SIG-M5 treated with dmso at 0.1 percent for 504 hours (cell line): ENCODE measurements at regions not wholly inside any gene's neighbourhood (a gene's known extent, or its start where the extent isn't known, plus 50 kb on each side); places are given as distances from the start of the nearest gene placed in this dataset.

ENCODE experiments used
- DNase-seq: peaks from one replicate; lab custom pipeline; 2025; ENCODE audit not compliant: unreplicated experiment; lab: John Stamatoyannopoulos, UW

DNA sequence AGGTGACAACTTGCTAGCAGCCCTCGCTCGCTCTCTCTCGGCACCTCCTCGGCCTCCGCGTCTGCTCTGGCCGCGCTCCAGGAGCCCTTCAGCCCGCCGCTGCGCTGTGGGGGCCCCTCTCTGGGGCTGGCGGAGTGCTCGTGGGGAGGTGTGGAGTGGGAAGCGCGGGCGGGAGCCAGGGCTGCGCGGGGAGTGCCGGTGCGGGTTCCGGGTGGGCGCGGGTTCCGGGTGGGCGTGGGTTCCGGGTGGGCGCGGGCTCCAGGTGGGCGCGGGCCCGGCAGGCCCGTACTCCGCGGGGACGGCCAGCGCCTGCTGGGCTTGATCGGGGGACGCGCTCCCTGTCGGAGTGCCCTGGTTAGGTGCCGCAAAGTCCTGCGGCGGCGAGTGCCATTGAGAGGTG lies 384.3 kb downstream of the GPM6A start:
- DNase-seq = no peak

DNA sequence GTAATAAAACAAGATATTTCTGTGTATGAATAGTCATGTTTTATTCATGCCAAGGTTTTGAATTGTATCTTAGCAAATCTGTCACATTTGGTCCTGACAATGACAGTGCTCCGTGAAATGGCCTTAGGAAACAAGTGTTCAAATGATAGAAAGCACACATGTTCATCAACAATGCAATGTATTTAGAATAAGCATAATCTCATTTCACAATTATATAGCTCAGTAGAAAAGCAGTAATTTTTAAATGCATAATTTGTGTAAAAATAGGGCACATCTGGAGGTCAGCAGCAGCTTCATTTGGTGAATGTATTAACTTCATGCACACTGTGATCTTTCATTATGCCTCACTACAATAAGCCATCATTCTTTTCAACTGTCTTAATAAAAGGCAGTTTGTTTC lies 380.4 kb downstream of the GPM6A start:
- no peak for DNase-seq

DNA sequence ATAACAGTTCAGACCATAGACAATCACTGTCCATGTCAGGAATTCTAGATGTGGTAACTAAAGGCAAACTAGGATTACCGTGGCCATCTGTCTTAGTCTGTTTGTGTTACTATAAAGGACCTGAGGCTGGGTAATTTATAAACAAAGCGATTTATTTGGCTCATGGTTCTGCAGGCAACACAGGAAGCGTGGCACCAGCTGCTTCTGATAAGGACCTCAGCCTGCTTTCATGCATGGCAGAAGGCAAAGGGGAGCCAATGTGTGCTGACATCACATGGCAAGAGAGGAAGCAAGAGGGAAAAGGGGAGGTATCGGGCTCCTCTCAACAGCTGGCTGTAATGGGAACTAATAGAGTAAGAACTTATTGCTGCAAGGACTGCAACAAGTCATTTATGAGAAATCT lies 376.7 kb downstream of the GPM6A start:
- no peak for DNase-seq

DNA sequence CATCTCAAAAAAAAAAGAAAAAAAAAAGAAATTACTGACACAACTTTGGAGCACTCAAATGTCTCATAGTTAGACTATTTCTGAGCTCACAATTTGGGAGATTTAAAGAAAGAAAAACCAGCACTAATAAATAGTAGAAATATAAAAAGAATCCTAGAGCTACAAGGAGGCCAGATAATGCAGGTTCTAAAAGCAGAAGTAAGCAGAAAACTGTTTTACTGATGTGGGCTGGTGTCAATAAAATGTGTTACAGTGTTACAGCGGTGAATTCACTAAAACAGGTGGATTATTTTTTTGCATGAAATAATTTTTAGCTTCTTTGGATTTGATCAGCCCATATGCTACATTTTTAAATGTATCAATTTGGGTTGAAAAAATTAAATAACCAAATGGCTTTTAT lies 375.9 kb downstream of the GPM6A start:
- no peak for DNase-seq

DNA sequence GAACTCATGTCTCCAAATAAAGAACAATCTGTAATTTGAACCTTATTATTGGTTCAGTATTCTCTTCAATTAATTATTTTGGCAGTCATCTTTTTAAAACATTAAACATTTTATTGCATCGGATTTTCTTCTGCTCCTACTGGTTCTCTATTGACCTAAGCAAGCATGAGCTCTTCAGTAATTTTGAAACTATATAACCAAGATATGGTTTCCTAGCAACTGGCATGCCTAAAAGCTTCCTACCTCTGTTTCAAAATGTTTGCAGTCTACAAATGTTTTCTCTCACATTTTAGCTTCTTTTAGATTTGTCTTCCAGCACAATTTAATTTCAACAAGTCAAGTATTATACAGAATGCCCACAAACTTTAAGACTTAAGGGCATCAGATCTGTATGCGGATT lies 371.3 kb downstream of the GPM6A start:
- peak; percentile 4 for DNase-seq

DNA sequence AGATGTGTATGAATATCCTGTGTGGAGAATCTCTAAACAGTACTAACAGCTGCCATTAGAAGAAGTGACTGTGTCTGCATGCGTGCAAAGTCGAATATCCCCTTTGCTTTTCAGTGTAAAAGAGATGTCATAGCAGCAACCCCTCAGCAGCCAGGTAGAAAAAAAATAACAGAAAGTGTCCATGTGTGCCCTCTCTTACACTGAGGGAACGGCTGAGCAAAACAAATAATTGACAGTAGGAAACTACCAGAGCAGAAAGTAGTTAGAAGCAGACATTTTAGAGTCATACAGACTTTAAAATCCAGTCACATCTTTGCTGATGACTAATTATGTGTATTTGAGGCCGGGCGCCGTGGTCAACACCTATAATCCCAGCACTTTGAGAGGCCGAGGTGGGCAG lies 370.8 kb downstream of the GPM6A start:
- DNase-seq = no peak

DNA sequence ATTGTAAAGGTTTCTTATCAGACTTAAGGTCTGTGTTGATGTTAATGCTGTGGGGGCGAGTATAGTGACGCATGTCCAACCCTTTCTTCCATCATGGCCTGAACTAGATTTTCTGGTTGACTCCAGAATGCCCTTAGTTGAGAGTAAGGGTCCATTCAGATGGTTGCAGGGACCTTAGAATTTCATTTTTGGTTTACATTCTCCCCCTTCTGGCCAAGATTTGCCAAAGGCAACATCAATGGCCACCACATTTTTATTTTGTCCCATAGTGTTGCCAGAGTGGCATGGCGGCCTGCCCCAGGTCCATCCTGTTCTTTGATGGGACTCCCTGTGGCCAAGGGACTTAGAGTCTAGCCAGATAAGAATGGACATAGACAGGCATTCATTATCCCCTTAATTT lies 368.5 kb downstream of the GPM6A start:
- DNase-seq = no peak

DNA sequence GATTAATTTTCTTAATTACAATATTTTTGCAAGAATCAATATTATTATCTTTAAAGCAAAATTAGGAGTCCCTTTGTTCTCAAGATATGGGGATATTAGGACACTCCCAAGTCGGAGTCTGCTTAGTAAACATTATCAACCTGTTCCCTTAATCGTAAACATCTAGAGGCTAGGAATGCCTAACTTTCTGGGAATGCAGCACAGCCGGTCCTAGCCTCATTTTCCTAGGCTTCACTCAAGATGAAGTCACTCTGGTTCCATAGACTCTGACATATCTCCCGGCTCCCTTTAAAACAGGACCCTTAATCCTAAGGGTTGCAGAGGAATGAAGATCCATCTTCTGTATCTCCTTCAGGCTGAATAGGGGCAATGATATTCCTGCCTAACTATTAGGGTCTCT lies 367.6 kb downstream of the GPM6A start:
- DNase-seq = no peak

DNA sequence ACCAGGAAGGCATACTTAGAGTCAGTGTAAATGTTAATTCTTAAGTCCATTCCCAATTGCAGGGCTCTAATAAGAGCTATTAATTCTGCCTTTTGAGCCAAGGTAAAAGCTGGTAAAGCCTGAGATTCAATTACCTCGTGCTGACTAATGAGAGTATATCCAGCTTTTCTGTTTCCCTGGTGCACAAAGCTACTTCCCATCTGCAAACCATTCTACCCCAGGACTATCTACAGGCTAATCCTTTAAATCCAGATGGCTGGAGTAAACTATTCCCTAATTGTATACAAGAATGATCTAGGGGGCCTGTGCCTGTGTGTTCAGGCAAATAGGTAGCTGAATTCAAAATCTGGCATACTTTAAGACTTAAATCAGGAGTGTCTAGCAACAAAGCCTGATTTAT lies 365.0 kb downstream of the GPM6A start:
- no peak for DNase-seq

DNA sequence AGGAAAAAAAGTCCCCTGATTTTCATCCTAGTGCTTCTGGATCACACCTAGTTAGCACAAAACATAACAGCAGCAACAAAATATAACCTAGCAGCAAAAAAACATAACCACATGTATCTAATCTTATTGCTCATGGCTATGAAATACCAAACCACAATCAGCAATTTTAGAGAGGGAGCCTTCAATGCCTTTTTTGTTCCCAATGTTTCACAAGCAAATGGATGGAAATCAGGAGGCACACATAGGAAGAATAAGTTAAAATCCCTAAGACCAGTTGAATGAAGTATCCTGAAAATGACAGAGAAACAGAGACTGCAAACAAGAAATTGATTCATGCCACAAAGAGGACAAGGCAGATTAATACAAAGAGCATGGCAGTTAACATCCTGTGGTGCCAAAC lies 361.6 kb downstream of the GPM6A start:
- no peak for DNase-seq

DNA sequence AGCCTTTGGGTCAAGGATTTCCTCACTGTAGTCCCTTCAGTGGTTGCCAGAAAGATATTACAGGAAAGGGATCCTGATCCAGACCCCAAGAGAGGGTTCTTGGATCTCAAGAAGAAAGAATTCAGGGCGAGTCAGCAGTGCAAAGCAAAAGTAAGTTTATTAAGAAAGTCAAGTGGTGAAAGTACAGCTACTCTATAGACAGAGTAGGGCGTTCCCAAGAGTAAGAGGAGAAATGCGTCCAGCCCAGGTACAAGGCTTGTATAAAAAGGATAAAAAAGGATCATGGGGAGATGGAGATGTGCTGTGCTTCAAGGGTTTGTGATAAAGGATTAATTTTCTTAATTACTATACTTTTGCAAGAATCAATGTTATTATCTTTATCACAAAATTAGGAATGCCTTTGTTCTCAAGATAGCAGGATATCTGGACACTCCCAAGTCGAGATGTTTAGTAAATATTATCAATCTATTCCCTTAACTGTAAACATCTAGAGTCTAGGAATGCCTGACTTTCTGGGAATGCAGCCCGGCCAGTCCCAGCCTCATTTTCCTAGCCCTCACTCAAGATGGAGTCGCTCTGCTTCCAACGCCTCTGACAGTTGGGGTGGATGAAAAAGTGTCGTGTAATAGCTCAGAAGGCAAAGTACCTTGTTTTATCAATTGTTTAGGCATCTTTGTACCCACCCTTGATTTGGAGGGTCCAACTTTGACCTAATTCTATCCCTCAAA lies 360.7 kb downstream of the GPM6A start:
- DNase-seq = no peak

DNA sequence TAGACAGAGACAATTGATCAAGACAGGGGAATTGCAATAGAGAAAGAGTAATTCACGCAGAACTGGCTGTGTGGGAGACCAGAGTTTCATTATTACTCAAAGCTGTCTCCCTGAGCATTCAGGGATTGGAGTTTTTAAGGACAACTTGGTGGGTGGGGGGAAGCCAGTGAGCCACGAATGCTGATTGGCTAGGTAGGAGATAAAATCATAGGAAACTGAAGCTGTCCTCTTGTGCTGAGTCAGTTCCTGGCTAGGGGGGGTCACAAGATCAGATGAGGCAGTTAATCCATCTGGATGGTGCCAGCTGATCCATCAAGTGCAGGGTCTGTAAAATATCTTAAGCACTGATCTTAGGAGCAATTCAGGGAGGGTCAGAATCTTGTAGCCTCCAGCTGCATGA lies 358.6 kb downstream of the GPM6A start:
- no peak for DNase-seq

DNA sequence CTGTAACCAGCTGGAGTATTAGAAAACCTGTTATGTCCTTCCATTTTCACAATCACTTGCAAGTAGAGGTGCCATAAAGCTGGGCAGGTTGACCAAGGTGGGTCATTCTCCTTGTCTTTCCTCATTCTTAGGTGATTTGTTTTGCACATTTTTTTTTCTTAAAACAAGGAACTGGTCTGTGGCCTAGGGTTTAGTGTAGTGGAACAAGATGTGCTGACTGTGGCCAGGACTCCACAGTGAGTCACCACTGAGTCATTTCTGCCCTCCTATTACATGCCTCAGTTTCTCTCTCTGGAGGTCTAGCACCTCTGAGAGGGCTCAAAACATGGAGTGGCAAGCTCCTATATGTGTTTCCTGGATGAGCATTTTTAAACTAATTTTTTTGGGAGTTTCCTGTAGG lies 355.9 kb downstream of the GPM6A start:
- DNase-seq = no peak

DNA sequence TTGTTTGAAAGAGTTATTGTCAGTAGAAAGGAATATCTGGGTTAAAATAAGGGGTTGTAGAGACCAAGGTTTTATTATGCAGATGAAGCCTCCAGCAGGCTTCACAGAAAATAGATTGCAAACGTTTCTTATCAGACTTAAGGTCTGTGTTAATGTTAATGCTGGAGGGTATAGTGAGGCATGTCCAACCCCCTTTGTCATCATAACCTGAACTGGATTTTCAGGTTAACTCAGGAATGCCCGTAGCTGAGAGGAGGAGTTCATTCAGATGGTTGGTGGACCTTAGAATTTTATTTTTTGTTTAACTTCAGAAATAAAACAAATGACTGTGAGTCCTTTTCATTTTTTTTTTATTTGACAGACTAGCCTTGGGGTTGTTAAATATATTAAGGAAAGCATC lies 354.1 kb downstream of the GPM6A start:
- peak; percentile 12 for DNase-seq

DNA sequence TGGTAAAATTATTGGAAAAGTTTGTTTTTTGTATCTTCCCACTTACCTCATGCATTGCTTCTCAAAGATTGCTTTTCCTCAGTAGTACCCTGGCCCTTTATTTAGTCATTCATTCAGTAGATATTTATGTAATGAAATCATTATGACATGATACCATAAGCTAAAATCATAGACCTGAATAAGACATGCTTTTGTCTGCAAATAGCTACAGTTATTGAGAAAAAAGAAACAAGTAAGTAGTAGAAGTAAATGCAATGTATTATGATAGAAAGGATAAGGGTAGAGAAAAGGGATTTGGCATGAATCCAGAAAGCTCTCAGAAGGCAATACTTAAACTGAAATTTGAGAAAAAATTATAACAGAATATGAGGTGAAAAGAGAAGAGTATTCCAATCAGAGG lies 352.5 kb downstream of the GPM6A start:
- DNase-seq = no peak

DNA sequence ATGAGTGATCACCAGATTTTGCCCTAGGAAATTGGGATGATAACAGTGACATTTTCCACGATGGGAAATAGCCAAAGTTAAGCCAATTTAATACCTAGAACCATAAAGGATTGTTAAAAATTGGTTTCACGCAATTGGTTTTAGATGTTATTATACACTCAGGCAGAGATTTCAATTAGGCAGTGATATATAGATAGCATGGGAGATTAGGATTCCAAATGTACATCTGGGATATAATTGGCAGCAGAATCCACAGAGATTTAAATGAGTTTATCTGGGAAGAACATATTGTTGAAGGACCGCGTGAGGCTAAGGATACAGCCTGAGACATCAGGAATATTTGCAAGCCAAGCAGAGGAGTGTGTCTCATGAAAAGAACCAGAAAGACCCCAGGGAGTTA lies 351.6 kb downstream of the GPM6A start:
- no peak for DNase-seq

DNA sequence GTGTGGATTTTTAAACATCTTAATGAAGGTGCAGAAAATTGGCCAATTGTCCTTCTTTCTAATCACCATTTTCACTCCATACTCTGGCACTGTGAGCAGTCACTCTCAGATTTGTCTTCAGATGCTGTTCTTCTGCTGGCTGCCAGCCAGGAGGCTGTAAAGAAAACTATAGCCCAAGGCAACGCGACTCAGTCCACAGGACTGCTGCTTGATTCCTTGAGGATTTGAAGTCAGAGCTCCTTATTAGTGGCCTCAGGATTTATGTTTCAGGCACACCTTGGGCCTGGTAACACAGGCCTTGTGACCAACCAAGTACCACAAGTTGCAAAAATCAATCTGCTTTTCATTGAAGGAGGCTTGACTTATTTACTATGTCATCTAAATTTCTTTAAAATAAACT lies 342.6 kb downstream of the GPM6A start:
- no peak for DNase-seq

DNA sequence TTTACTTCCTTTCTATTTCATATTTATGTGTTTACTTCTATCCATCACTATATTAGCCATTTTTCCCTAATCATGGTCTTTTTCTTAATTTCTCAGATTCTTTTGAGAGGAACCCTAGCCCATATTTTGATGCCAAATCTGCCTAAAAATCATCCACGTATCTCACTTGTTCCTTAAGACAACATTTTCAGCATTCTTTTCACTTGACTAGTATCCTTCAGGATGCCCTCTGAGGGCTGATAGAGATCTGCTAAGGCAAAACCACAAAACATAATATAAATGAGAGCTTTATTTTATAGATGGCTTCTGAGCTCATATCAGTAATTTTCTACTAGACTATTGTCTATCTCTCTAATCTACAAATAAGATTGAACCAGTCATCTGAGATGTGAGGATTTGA lies 341.9 kb downstream of the GPM6A start:
- DNase-seq = no peak

DNA sequence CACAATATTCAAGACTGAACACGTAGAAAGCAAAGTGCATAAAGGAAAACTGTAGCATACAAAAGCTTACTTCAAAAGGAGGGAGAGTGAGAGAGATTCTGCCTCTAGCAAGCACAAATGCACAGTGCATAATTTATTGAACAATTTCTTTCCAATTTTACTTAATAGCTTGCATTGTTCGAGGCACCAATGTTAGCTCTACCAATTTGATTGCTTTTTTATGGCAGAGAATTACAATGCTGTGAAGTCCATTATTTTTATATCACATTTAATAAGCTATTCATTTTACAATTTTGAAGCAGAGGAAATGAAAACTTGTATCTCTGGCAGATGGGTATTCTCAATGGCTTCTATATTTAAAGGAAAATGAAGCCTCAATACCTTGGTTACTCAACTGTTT lies 331.7 kb downstream of the GPM6A start:
- no peak for DNase-seq

DNA sequence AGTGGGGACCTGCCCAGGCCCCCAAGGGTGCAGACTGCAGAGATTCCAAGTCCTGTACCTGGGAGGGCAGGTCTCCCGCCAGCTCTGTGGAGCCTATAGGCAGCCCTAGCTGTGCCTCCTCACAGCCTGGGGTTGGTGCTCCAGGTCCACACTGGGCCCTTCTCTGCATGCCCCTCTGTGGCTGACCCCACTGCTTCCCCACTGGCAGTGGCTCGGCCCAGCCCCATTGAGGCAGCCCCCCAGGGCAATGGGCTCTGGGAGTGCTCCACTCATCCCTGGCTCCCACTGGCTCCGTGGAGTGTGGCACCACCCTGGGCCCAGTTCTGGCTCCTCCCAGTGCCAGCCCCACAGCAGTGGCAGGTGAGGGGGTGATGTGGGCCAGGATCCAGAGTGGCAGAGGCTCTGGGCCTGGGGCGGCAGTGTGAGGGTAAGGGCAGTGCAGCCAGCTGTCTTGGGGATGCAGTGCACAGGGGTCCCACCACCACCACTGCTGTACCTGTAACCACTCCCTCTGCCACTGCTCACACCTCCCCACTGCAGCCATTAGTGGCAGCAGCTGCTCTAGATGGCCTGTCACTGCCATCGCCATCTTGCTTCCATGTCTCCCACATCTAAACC lies 312.2 kb downstream of the GPM6A start:
- no peak for DNase-seq

DNA sequence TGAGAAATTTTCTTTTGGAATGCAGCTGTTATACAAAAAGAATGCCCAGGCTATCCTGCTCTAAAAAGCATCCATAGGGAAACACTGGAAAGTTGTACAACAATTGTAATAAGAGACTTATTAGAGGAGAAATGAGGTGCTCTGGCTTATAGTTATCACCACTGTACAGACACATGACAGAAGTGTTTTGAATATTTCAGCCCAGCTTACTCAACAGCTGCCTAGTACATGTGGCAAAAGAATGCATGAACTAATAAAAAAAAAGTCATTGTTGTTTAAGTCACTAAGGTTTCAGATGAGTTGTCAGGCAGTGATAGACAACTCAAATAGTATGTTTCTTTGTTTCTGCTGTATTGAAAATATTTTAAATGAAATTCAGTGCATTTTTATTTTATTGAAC lies 307.7 kb downstream of the GPM6A start:
- no peak for DNase-seq

DNA sequence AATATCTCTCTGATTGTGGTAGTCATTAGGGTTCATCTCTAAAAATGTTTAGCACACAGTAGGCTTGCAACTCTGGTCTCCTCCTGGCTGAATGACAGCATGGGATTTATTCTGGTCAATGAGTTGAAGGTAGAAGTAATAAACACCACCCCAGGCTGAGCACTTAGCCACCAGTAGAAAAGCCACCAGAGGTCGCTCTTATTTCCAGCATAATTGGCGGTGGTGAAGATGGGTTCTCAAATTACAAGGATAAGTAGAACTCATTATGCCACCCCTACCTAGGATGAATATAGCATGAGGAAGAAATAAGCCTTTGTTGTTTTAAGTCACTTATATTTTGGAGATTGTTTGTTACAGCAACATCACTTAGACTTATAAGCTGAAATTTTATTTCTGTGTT lies 302.7 kb downstream of the GPM6A start:
- peak; percentile 14 for DNase-seq

DNA sequence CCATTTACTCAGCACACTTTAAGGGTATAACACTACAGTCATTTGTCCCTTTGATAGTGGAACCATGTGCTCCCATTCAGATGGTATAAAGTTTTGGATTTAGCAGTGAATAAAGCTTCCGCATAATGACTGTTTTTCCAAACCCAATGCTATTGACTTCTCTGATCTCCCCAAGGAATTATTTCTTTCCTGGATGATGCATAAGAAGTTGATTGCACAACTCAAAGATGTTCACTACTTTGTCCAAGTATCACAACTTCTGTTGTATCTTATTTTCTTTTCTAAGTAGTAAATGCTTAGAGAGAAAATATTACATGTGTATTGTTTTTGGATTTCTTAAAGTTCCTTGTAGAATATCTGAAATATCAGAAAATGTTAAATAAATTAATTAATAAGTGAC lies 300.2 kb downstream of the GPM6A start:
- DNase-seq = no peak
